H9 (cell line): ENCODE measurements at regions not wholly inside any gene's neighbourhood (a gene's known extent, or its start where the extent isn't known, plus 50 kb on each side); places are given as distances from the start of the nearest gene placed in this dataset.

Experiments used
- DNase-seq: peaks from one replicate; pipeline ENCODE4 v3.0.0-alpha.2; 2017
- H2AFZ ChIP-seq: one replicate; pipeline ENCODE4 v1.6.1; 2013; ENCODE audit warnings: mild to moderate bottlenecking, low read length, control low read depth, moderate library complexity
- H2AK5ac ChIP-seq: 2 replicates; pipeline ENCODE4 v1.6.1; 2013; ENCODE audit warnings: low read length, control low read depth, mixed read lengths; ENCODE audit not compliant: insufficient read length
- H2BK120ac ChIP-seq: one replicate; pipeline ENCODE4 v1.6.1; 2013; ENCODE audit warnings: low read depth, mild to moderate bottlenecking, low read length, control low read depth, inconsistent platforms; ENCODE audit not compliant: poor library complexity, severe bottlenecking
- H2BK12ac ChIP-seq: 2 replicates; pipeline ENCODE4 v1.6.1; 2013; ENCODE audit warnings: low read length, control low read depth, mixed read lengths, low read depth; ENCODE audit not compliant: insufficient read length
- H2BK15ac ChIP-seq: 2 replicates; pipeline ENCODE4 v1.6.1; 2013; ENCODE audit warnings: low read depth, low read length, control low read depth
- H2BK20ac ChIP-seq: one replicate; pipeline ENCODE4 v1.6.1; 2013; ENCODE audit warnings: low read depth, mild to moderate bottlenecking, low read length, control low read depth, inconsistent platforms; ENCODE audit not compliant: poor library complexity, severe bottlenecking
- H2BK5ac ChIP-seq: 2 replicates; pipeline ENCODE4 v1.6.1; 2013; ENCODE audit warnings: low read length, control low read depth, mixed read lengths; ENCODE audit not compliant: insufficient read length
- H3K14ac ChIP-seq: 2 replicates; pipeline ENCODE4 v1.6.1; 2013; ENCODE audit warnings: low read length, control low read depth; ENCODE audit not compliant: insufficient read depth
- H3K18ac ChIP-seq: 2 replicates; pipeline ENCODE4 v1.6.1; 2013; ENCODE audit warnings: low read depth, mild to moderate bottlenecking, mixed read lengths, low read length, control low read depth; ENCODE audit not compliant: insufficient read length
- H3K23ac ChIP-seq: 2 replicates; pipeline ENCODE4 v1.6.1; 2013; ENCODE audit warnings: low read length, control low read depth, mixed read lengths, low read depth; ENCODE audit not compliant: insufficient read length
- H3K23me2 ChIP-seq: 2 replicates; pipeline ENCODE4 v1.6.1; 2013; ENCODE audit warnings: low read depth, mild to moderate bottlenecking, mixed read lengths, low read length, control low read depth; ENCODE audit not compliant: insufficient read length, poor library complexity, severe bottlenecking
- H3K27ac ChIP-seq: 2 replicates; pipeline ENCODE4 v1.5.1; 2013; ENCODE audit warnings: low read length, control low read depth, mixed read lengths, low read depth; ENCODE audit not compliant: insufficient read length
- H3K27me3 ChIP-seq: 2 replicates; pipeline ENCODE4 v1.6.1; 2013; ENCODE audit warnings: low read length, control low read depth, inconsistent platforms; ENCODE audit not compliant: insufficient read depth
- H3K4ac ChIP-seq: 2 replicates; pipeline ENCODE4 v1.6.1; 2013; ENCODE audit warnings: low read depth, mild to moderate bottlenecking, control low read depth, inconsistent platforms, low read length, moderate library complexity
- H3K4me1 ChIP-seq: 2 replicates; pipeline ENCODE4 v1.6.1; 2013; ENCODE audit warnings: low read length, control low read depth, inconsistent platforms; ENCODE audit not compliant: insufficient read depth
- H3K4me2 ChIP-seq: 2 replicates; pipeline ENCODE4 v1.6.1; 2013; ENCODE audit warnings: low read length, control low read depth, mixed read lengths; ENCODE audit not compliant: insufficient read length, insufficient read depth
- H3K56ac ChIP-seq: 2 replicates; pipeline ENCODE4 v1.6.1; 2013; ENCODE audit warnings: low read depth, mild to moderate bottlenecking, mixed read lengths, low read length, control low read depth; ENCODE audit not compliant: insufficient read length
- H3K79me1 ChIP-seq: 2 replicates; pipeline ENCODE4 v1.6.1; 2013; ENCODE audit warnings: low read depth, mild to moderate bottlenecking, moderate library complexity, low read length, control low read depth, inconsistent platforms; ENCODE audit not compliant: insufficient read depth, poor library complexity, severe bottlenecking
- H3K79me2 ChIP-seq: 2 replicates; pipeline ENCODE4 v1.6.1; 2013; ENCODE audit warnings: low read length, control low read depth, inconsistent platforms; ENCODE audit not compliant: insufficient read depth
- H3K9ac ChIP-seq: 2 replicates; pipeline ENCODE4 v1.6.1; 2013; ENCODE audit warnings: low read length, control low read depth, mixed read lengths; ENCODE audit not compliant: insufficient read length; ENCODE audit errors: extremely low read depth
- H3K9me3 ChIP-seq: one replicate; pipeline ENCODE4 v1.6.1; 2013; ENCODE audit warnings: low read depth, low read length, inconsistent platforms; ENCODE audit not compliant: control insufficient read depth
- H3T11ph ChIP-seq: one replicate; pipeline ENCODE4 v1.6.1; 2013; ENCODE audit warnings: mild to moderate bottlenecking, low read length, control low read depth, inconsistent platforms
- H4K20me1 ChIP-seq: one replicate; pipeline ENCODE4 v1.6.1; 2013; ENCODE audit not compliant: control insufficient read depth, insufficient read length, insufficient read depth
- H4K5ac ChIP-seq: 2 replicates; pipeline ENCODE4 v1.6.1; 2013; ENCODE audit warnings: low read depth, mild to moderate bottlenecking, mixed read lengths, low read length, control low read depth; ENCODE audit not compliant: insufficient read length
- H4K8ac ChIP-seq: replicated peaks from 2 replicates; pipeline ENCODE4 v1.6.1; 2013; ENCODE audit warnings: low read length, control low read depth, mixed read lengths, low read depth; ENCODE audit not compliant: insufficient read length
- H4K91ac ChIP-seq: 2 replicates; pipeline ENCODE4 v1.6.1; 2013; ENCODE audit warnings: low read depth, mild to moderate bottlenecking, moderate library complexity, mixed read lengths, low read length, control low read depth; ENCODE audit not compliant: insufficient read length
- H3K27ac Mint-ChIP-seq, 3 experiments: 2 replicates in 2 of 3; 3 replicates in 1 of 3; pipeline ENCODE4 v1.8.0; 2020 to 2021; ENCODE audit warnings: mixed read lengths in 3 of 3, mild to moderate bottlenecking in 1 of 3, moderate library complexity in 1 of 3
- H3K27me3 Mint-ChIP-seq: 2 replicates; pipeline ENCODE4 v1.8.0; 2021; ENCODE audit warnings: low read depth, mild to moderate bottlenecking, moderate library complexity, mixed read lengths
- H3K36me3 Mint-ChIP-seq, 3 experiments: 2 replicates in 2 of 3; 3 replicates in 1 of 3; pipeline ENCODE4 v1.8.0; 2020 to 2021; ENCODE audit warnings: low read depth in 3 of 3, mixed read lengths in 3 of 3; ENCODE audit not compliant: insufficient read depth in 1 of 3
- H3K4me1 Mint-ChIP-seq, 2 experiments: 2 replicates each; pipeline ENCODE4 v1.8.0; 2020; ENCODE audit warnings: mixed read lengths in 2 of 2
- H3K4me3 Mint-ChIP-seq, 2 experiments: 2 replicates in 1 of 2; 3 replicates in 1 of 2; pipeline ENCODE4 v1.8.0; 2020 to 2021; ENCODE audit warnings: mild to moderate bottlenecking in 2 of 2, mixed read lengths in 2 of 2, moderate library complexity in 1 of 2
- H3K9me3 Mint-ChIP-seq, 2 experiments: 2 replicates in 1 of 2; 3 replicates in 1 of 2; pipeline ENCODE4 v1.8.0; 2020; ENCODE audit warnings: mild to moderate bottlenecking in 2 of 2, mixed read lengths in 2 of 2, moderate library complexity in 1 of 2
- WGBS: extraction: QIAGEN DNeasy Blood & Tissue Kit; methylation state at CpG from one replicate; pipeline ENCODE4 v1.1.7; 2013; ENCODE audit warnings: missing lambda C conversion rate, low lambda C conversion rate, mixed read lengths; ENCODE audit not compliant: insufficient read length; ENCODE audit errors: extremely low coverage; 5-methylcytosine and 5-hydroxymethylcytosine counted together
- TF ChIP-seq, protein P1 (sequence below): fragments of 200-600 bp; sonication (generic); conservative IDR thresholded peaks from 3 replicates; pipeline ENCODE4 v1.8.0; 2021; ENCODE audit warnings: antibody characterized with exemption, mild to moderate bottlenecking

DNA sequence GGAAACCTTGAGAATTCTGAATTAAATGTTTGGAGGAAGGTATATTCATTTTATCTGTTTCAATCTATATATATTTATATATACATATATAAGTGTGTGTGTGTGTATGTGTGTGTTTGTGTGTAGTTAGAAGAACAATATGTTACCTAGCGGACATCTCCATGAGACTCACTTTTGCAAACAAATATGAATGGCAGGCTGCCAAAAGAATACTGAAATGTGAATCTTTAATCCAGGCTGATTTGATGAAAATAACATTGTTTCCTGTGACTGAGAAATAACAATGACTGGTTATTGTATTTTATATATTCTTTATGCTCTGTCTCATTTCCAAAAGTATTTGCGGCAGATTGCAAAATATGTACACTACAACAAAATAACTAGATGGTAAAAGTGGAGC is 255.5 kb upstream of the TGFBR2 start:
- H3K79me1 ChIP-seq: no peaks in the 10 kb centered on the region
- H3K4me1 ChIP-seq: no peaks in the 10 kb centered on the region
- no peak overlapping the region for H2BK12ac ChIP-seq
- H3K14ac ChIP-seq: no peak overlapping the region
- no peaks in the 10 kb centered on the region for H3K9me3 ChIP-seq
- no peak overlapping the region for H2AK5ac ChIP-seq
- no peak overlapping the region for H2BK15ac ChIP-seq
- peaks cover 15 to 24% of the 10 kb centered on the region in 2 experiments for H3K4me1 Mint-ChIP-seq
- no peaks in the 10 kb centered on the region for H4K20me1 ChIP-seq
- no peak overlapping the region for H2BK120ac ChIP-seq
- H3K4me3 Mint-ChIP-seq: no peak overlapping the region
- TF ChIP-seq, protein P1, sequence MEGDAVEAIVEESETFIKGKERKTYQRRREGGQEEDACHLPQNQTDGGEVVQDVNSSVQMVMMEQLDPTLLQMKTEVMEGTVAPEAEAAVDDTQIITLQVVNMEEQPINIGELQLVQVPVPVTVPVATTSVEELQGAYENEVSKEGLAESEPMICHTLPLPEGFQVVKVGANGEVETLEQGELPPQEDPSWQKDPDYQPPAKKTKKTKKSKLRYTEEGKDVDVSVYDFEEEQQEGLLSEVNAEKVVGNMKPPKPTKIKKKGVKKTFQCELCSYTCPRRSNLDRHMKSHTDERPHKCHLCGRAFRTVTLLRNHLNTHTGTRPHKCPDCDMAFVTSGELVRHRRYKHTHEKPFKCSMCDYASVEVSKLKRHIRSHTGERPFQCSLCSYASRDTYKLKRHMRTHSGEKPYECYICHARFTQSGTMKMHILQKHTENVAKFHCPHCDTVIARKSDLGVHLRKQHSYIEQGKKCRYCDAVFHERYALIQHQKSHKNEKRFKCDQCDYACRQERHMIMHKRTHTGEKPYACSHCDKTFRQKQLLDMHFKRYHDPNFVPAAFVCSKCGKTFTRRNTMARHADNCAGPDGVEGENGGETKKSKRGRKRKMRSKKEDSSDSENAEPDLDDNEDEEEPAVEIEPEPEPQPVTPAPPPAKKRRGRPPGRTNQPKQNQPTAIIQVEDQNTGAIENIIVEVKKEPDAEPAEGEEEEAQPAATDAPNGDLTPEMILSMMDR: no peak
- H4K5ac ChIP-seq: no peak overlapping the region
- no peaks in the 10 kb centered on the region for H3K79me2 ChIP-seq
- no peak overlapping the region for H2BK5ac ChIP-seq
- H3K9me3 Mint-ChIP-seq: no peaks in the 10 kb centered on the region
- no peaks in the 10 kb centered on the region for H3K27me3 Mint-ChIP-seq
- H3K4ac ChIP-seq: no peak overlapping the region
- DNase-seq: no peak
- no peak overlapping the region for H3T11ph ChIP-seq
- no peak overlapping the region for H3K27ac ChIP-seq
- H3K23me2 ChIP-seq: no peaks in the 10 kb centered on the region
- no peak overlapping the region for H3K56ac ChIP-seq
- no peaks in the 10 kb centered on the region for H3K36me3 Mint-ChIP-seq
- no peak overlapping the region for H3K23ac ChIP-seq
- no peak overlapping the region for H2BK20ac ChIP-seq
- no peak overlapping the region for H3K18ac ChIP-seq
- H3K9ac ChIP-seq: no peak overlapping the region
- H4K91ac ChIP-seq: no peak overlapping the region
- H3K27ac Mint-ChIP-seq: no peak overlapping the region
- H3K4me2 ChIP-seq: no peak overlapping the region
- H4K8ac ChIP-seq: no peak overlapping the region
- no peaks in the 10 kb centered on the region for H3K27me3 ChIP-seq
- H2AFZ ChIP-seq: no peak overlapping the region
- no CpG with 5 or more reads among the region's 2 CpGs for WGBS
